AG04450 (cell line): ENCODE measurements at regions not wholly inside any gene's neighbourhood (a gene's known extent, or its start where the extent isn't known, plus 50 kb on each side); places are given as distances from the start of the nearest gene placed in this dataset.

Experiments used
- CTCF ChIA-PET: fragments of 300-600, 350-600 bp; formaldehyde crosslinking; extraction: SDS; loops from one replicate; lab custom pipeline; 2022; ENCODE audit warnings: antibody characterized with exemption, inconsistent platforms; lab: Charles Lee
- POLR2A ChIA-PET: fragments of 350-600 bp; formaldehyde crosslinking; extraction: SDS; loops from one replicate; lab custom pipeline; 2021; ENCODE audit warnings: antibody characterized with exemption, inconsistent platforms; lab: Yijun Ruan, JAX
- DNase-seq: peaks from one replicate; pipeline ENCODE4 v3.0.0-alpha.2; 2011; ENCODE audit warnings: low read depth, low spot score
- H3K27ac ChIP-seq: one replicate; pipeline ENCODE4 v1.5.1; 2012; ENCODE audit warnings: low read depth, low read length, control low read depth
- H3K27me3 ChIP-seq: one replicate; pipeline ENCODE4 v1.6.0; 2012; ENCODE audit warnings: low read length; ENCODE audit not compliant: control insufficient read depth, insufficient read depth
- H3K4me3 ChIP-seq: 2 replicates; pipeline ENCODE4 v1.5.1; 2011; ENCODE audit warnings: mild to moderate bottlenecking, low read depth, low read length, control low read depth
- H3K9me3 ChIP-seq: 2 replicates; pipeline ENCODE4 v1.5.1; 2012; ENCODE audit warnings: low read length; ENCODE audit not compliant: control insufficient read depth, insufficient read depth
- TF ChIP-seq, protein P1 (sequence below): IDR thresholded peaks from 2 replicates; pipeline ENCODE4 v1.5.1; 2011; ENCODE audit warnings: low read depth, low read length, control low read depth, inconsistent platforms

- ChIA-PET CTCF (no interaction called here), POLR2A (no interaction called here)
- Histone ChIP-seq H3K27ac (no peak overlapping the region), H3K27me3 (no peaks in the 10 kb centered on the region), H3K9me3 (no peaks in the 10 kb centered on the region; the same call in 1 of the 2 replicates), H3K4me3 (no peak overlapping the region)
- DNase-seq: no peak
- TF ChIP-seq, protein P1, sequence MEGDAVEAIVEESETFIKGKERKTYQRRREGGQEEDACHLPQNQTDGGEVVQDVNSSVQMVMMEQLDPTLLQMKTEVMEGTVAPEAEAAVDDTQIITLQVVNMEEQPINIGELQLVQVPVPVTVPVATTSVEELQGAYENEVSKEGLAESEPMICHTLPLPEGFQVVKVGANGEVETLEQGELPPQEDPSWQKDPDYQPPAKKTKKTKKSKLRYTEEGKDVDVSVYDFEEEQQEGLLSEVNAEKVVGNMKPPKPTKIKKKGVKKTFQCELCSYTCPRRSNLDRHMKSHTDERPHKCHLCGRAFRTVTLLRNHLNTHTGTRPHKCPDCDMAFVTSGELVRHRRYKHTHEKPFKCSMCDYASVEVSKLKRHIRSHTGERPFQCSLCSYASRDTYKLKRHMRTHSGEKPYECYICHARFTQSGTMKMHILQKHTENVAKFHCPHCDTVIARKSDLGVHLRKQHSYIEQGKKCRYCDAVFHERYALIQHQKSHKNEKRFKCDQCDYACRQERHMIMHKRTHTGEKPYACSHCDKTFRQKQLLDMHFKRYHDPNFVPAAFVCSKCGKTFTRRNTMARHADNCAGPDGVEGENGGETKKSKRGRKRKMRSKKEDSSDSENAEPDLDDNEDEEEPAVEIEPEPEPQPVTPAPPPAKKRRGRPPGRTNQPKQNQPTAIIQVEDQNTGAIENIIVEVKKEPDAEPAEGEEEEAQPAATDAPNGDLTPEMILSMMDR: no peak
Observed at GRCh38 chr11:15532432-15532831, 417.7 kb downstream of the INSC start.

- TF ChIP-seq, protein P1: no peak
- Histone ChIP-seq H3K4me3 (no peak overlapping the region), H3K9me3 (no peaks in the 10 kb centered on the region), H3K27ac (no peak overlapping the region), H3K27me3 (no peaks in the 10 kb centered on the region)
- POLR2A ChIA-PET: no interaction called here
- CTCF ChIA-PET: no interaction called here
- no peak for DNase-seq
Observed at GRCh38 chr11:15534266-15534665, 419.5 kb downstream of the INSC start.

DNA sequence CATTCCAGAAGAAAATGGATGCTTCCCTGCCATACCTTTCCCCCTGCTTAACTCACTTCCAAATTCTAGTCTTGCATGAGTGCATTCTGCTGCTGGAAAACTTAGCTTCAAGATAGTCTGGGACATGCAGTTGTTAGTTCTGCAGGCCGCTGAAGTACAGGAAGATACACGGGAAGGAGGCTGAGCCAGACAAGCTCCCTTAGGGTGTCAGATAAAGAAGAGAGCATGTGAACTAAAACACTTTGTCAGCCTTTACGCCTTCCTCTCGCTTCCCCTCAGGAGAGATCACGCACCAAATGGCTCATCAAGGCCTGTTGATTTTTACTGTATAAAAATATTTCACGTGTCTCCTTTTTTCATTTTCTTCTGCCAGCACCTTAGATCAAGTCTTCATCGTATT lies 420.7 kb downstream of the INSC start:
- Histone ChIP-seq H3K27me3 (no peaks in the 10 kb centered on the region), H3K4me3 (no peak overlapping the region), H3K9me3 (no peaks in the 10 kb centered on the region), H3K27ac (no peak overlapping the region)
- POLR2A ChIA-PET: no interaction called here
- CTCF ChIA-PET: no interaction called here
- TF ChIP-seq, protein P1: no peak
- DNase-seq: no peak

GRCh38 chr11:15536438-15536837 lies 421.7 kb downstream of the INSC start:
- Histone ChIP-seq H3K27ac (no peak overlapping the region), H3K27me3 (no peaks in the 10 kb centered on the region), H3K9me3 (no peaks in the 10 kb centered on the region), H3K4me3 (no peak overlapping the region)
- DNase-seq: no peak
- ChIA-PET POLR2A (no interaction called here), CTCF (interaction anchor here (1.0 kb wide), 1 partner anchor 1077 kb away, joined by 3 read pairs; no protein-coding TSS in a partner anchor)
- TF ChIP-seq, protein P1: no peak

DNA sequence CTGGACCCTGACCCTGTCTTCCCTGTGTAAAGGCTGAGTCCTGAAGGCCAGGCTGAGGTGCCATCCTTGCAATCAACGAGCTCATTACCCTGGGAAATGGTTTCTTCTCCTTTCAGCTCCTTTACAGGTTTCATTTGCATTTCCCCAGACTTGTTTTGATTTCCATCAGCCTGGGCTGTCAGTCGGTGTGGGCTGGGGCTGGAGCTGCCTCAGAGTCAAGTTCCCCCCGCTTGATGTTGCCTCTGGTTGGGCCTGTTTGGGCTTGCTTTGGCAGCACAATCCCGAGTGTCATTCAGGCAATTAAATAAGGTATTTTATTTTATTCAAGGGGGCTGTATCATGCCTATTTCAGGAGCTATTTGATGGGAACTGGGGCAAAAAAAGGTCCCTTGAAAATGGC lies 424.9 kb downstream of the INSC start:
- CTCF ChIA-PET: no interaction called here

More for the DNA sequence above, 424.9 kb downstream of the INSC start:
- H3K27me3 ChIP-seq: no peaks in the 10 kb centered on the region
- H3K9me3 ChIP-seq: no peaks in the 10 kb centered on the region
- H3K4me3 ChIP-seq: no peak overlapping the region
- POLR2A ChIA-PET: no interaction called here
- no peak overlapping the region for H3K27ac ChIP-seq
- DNase-seq: no peak
- TF ChIP-seq, protein P1: no peak
